Inferior parietal cortex (tissue), 1 donor: ENCODE measurements at regions not wholly inside any gene's neighbourhood (a gene's known extent, or its start where the extent isn't known, plus 50 kb on each side); places are given as distances from the start of the nearest gene placed in this dataset.

Experiments used
- DNase-seq: peaks from one replicate; pipeline ENCODE4 v3.0.0-alpha.2; 2016; ENCODE audit errors: extremely low spot score

GRCh38 chr14:98984719-98985041, 287.3 kb downstream of the BCL11B start:
- DNase-seq: no peak

- DNase-seq: no peak
Observed at GRCh38 chr14:98993818-98994217, 278.2 kb downstream of the BCL11B start.

- DNase-seq: no peak
Observed at GRCh38 chr14:98994561-98994960, 277.4 kb downstream of the BCL11B start.

GRCh38 chr14:98997526-98998205, 274.3 kb downstream of the BCL11B start:
- no peak for DNase-seq

- DNase-seq: no peak
Observed at GRCh38 chr14:98999345-98999744, 272.7 kb downstream of the BCL11B start.

- DNase-seq: no peak
Observed at GRCh38 chr14:98999901-99000300, 272.1 kb downstream of the BCL11B start.

GRCh38 chr14:99001241-99001640, 270.8 kb downstream of the BCL11B start:
- no peak for DNase-seq

GRCh38 chr14:99003646-99004045, 268.4 kb downstream of the BCL11B start:
- no peak for DNase-seq

- DNase-seq: no peak
Observed at GRCh38 chr14:99004112-99004511, 267.9 kb downstream of the BCL11B start.

- DNase-seq: no peak
Observed at GRCh38 chr14:99006276-99006675, 265.7 kb downstream of the BCL11B start.

- no peak for DNase-seq
Observed at GRCh38 chr14:99007795-99008194, 264.2 kb downstream of the BCL11B start.

GRCh38 chr14:99009871-99010270, 262.1 kb downstream of the BCL11B start:
- no peak for DNase-seq

- no peak for DNase-seq
Observed at GRCh38 chr14:99011385-99011784, 260.6 kb downstream of the BCL11B start.

GRCh38 chr14:99012703-99013102, 259.3 kb downstream of the BCL11B start:
- no peak for DNase-seq

GRCh38 chr14:99015833-99016232, 256.2 kb downstream of the BCL11B start:
- DNase-seq: no peak

- no peak for DNase-seq
Observed at GRCh38 chr14:99023371-99023770, 248.6 kb downstream of the BCL11B start.

GRCh38 chr14:99024926-99025325, 247.1 kb downstream of the BCL11B start:
- peak; percentile 11 for DNase-seq

GRCh38 chr14:99025418-99025817, 246.6 kb downstream of the BCL11B start:
- DNase-seq: no peak

- DNase-seq: no peak
Observed at GRCh38 chr14:99026471-99026870, 245.5 kb downstream of the BCL11B start.

GRCh38 chr14:99028041-99028440, 244.0 kb downstream of the BCL11B start:
- no peak for DNase-seq

GRCh38 chr14:99028521-99028920, 243.5 kb downstream of the BCL11B start:
- no peak for DNase-seq

GRCh38 chr14:99029145-99029915, 242.7 kb downstream of the BCL11B start:
- no peak for DNase-seq

- DNase-seq: no peak
Observed at GRCh38 chr14:99029916-99030305, 242.1 kb downstream of the BCL11B start.

- no peak for DNase-seq
Observed at GRCh38 chr14:99030454-99030853, 241.5 kb downstream of the BCL11B start.
